ENCODE measurements at regions not wholly inside any gene's neighbourhood (a gene's known extent, or its start where the extent isn't known, plus 50 kb on each side); places are given as distances from the start of the nearest gene placed in this dataset.

- DNase-seq (ENCODE audit: low read depth, low spot score) (no peak), ATAC-seq (no peak)
- Histone ChIP-seq H3K4me3 (ENCODE audit: low read depth in 2 of 2, low read length in 2 of 2) (no peak overlapping the region), H3K4me1 (ENCODE audit: control insufficient read depth, insufficient read depth, low read length) (no peaks in the 10 kb centered on the region), H3K36me3 (ENCODE audit: control insufficient read depth, insufficient read depth, low read length) (no peaks in the 10 kb centered on the region), H3K27ac (ENCODE audit: low read length) (no peak overlapping the region), H3K27me3 (ENCODE audit: control insufficient read depth, insufficient read depth, low read length) (no peaks in the 10 kb centered on the region; the same call in 1 of the 2 replicates), H3K9me3 (ENCODE audit: control insufficient read depth, insufficient read depth, low read depth, low read length) (no peaks in the 10 kb centered on the region)
- POLR2A ChIA-PET = no interaction called here
- in situ Hi-C loops (cut with HindIII; ENCODE audit: low pct_unique_long_range_greater_than_20kb, low sequenced_read_pairs) = no loop called here
- no TSS peak for BruUV-seq (replicated peaks)
- no peak for TF ChIP-seq POLR2AphosphoS5 (IDR thresholded peaks at IDR 0.05; ENCODE audit: low read depth, low read length)
- TF ChIP-seq CTCF (IDR thresholded peaks at IDR 0.05) = no peak
- no peak for TF ChIP-seq TCF7L2 (IDR thresholded peaks at IDR 0.05; ENCODE audit: low read depth, low read length)
- no peak for TF ChIP-seq REST (IDR thresholded peaks at IDR 0.05; ENCODE audit: insufficient read depth in 1 of 2, low read depth in 2 of 2, low read length in 1 of 2)
- no peak for TF ChIP-seq SIN3A (IDR thresholded peaks at IDR 0.05; ENCODE audit: borderline replicate concordance, insufficient read depth, low read depth, low read length)
- intact Hi-C loops (cut with micrococcal nuclease; ENCODE audit: unreplicated experiment) = no loop called here
- CTCF ChIA-PET = no interaction called here
Measured at GRCh38 chr16:48824271-48824670, 214.3 kb upstream of the N4BP1 start.

GRCh38 chr16:48822431-48822830, 212.5 kb upstream of the N4BP1 start:
- DNase-seq (ENCODE audit: low read depth, low spot score) = no peak
- Histone ChIP-seq H3K27me3 (ENCODE audit: control insufficient read depth, insufficient read depth, low read length) (no peaks in the 10 kb centered on the region; the same call in 1 of the 2 replicates), H3K4me3 (ENCODE audit: low read depth in 2 of 2, low read length in 2 of 2) (no peak overlapping the region), H3K9me3 (ENCODE audit: control insufficient read depth, insufficient read depth, low read depth, low read length) (no peaks in the 10 kb centered on the region), H3K4me1 (ENCODE audit: control insufficient read depth, insufficient read depth, low read length) (no peaks in the 10 kb centered on the region), H3K27ac (ENCODE audit: low read length) (no peak overlapping the region), H3K36me3 (ENCODE audit: control insufficient read depth, insufficient read depth, low read length) (no peaks in the 10 kb centered on the region)
- TF ChIP-seq TCF7L2 (IDR thresholded peaks at IDR 0.05; ENCODE audit: low read depth, low read length) (no peak), POLR2AphosphoS5 (IDR thresholded peaks at IDR 0.05; ENCODE audit: low read depth, low read length) (no peak), CTCF (IDR thresholded peaks at IDR 0.05) (no peak), SIN3A (IDR thresholded peaks at IDR 0.05; ENCODE audit: borderline replicate concordance, insufficient read depth, low read depth, low read length) (no peak), REST (IDR thresholded peaks at IDR 0.05; ENCODE audit: insufficient read depth in 1 of 2, low read depth in 2 of 2, low read length in 1 of 2) (no peak)
- ATAC-seq = no peak
- intact Hi-C loops (cut with micrococcal nuclease; ENCODE audit: unreplicated experiment) = no loop called here
- no TSS peak for BruUV-seq (replicated peaks)
- in situ Hi-C loops (cut with HindIII; ENCODE audit: low pct_unique_long_range_greater_than_20kb, low sequenced_read_pairs) = no loop called here
- ChIA-PET CTCF (no interaction called here), POLR2A (no interaction called here)

All from Panc1 (cell line).